GM12873 (cell line): ENCODE measurements at regions not wholly inside any gene's neighbourhood (a gene's known extent, or its start where the extent isn't known, plus 50 kb on each side); places are given as distances from the start of the nearest gene placed in this dataset.

Experiments used
- TF ChIP-seq, protein P1 (sequence below): IDR thresholded peaks from 2 replicates; pipeline ENCODE4 v1.5.1; 2012; ENCODE audit warnings: low read depth, mild to moderate bottlenecking, moderate library complexity, low read length, control low read depth; ENCODE audit not compliant: insufficient read depth; ENCODE audit errors: missing control alignments

- TF ChIP-seq, protein P1, sequence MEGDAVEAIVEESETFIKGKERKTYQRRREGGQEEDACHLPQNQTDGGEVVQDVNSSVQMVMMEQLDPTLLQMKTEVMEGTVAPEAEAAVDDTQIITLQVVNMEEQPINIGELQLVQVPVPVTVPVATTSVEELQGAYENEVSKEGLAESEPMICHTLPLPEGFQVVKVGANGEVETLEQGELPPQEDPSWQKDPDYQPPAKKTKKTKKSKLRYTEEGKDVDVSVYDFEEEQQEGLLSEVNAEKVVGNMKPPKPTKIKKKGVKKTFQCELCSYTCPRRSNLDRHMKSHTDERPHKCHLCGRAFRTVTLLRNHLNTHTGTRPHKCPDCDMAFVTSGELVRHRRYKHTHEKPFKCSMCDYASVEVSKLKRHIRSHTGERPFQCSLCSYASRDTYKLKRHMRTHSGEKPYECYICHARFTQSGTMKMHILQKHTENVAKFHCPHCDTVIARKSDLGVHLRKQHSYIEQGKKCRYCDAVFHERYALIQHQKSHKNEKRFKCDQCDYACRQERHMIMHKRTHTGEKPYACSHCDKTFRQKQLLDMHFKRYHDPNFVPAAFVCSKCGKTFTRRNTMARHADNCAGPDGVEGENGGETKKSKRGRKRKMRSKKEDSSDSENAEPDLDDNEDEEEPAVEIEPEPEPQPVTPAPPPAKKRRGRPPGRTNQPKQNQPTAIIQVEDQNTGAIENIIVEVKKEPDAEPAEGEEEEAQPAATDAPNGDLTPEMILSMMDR: no peak
Measured at GRCh38 chr12:93101367-93101766, 172.3 kb upstream of the EEA1 start.

DNA sequence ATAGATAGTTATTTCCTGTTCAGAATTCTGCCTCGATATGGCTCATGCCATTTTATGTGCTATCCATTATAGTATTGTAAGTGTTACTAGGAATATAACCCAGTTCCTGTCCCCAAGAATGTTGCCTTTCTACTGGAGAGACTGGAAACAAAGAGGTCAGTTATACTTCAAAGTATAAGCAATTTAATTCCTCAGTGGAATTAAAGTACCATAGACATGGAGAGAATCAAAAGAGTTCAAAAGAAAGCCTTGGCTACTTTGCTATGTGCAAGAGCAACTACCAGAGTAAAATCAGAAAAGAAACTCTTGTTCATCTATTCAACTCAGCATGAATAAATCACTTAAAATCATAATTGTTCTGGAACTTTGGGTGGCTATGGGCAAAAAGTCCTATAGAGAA lies 173.2 kb upstream of the EEA1 start:
- TF ChIP-seq, protein P1: no peak

DNA sequence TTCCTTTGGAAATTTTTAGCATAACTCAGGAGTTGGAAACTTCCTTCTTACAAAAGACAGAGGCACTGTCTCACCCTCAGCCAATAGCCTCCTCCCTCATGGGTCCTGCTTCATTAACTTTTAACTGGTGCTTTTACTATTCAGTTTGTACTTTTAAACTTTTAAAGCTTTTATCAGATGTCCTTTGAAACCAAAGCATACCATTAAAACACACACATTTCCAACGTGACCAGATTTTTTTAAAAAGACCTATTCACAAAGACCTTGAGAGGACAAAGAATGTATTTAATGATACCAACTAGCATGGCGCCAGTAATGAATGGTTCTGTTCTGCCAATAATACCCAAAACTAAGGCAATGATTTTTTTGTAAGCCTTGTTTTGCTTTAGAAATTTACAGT lies 173.6 kb upstream of the EEA1 start:
- TF ChIP-seq, protein P1: no peak

DNA sequence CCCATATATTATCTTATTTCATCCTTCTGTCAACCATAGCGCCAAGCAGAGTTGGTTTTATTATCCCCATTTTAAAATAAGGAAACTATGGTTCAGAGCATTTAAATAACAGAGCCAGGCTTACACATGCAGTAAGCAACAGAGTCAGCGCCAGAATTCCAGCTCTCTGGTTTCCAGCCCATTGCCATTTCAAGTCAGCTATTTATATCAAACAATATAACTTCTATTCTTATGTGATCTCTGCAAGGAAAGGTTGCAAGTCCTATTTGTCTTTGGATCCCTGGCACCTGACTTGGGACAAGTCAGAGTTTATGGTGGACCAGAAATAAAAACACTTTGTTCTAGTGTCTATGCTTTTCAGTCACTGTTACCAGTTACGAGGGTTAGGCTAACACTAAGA lies 174.1 kb upstream of the EEA1 start:
- TF ChIP-seq, protein P1: no peak

GRCh38 chr12:93104535-93104934 lies 175.4 kb upstream of the EEA1 start:
- TF ChIP-seq, protein P1: no peak

- TF ChIP-seq, protein P1: no peak
Measured at GRCh38 chr12:93106910-93107309, 177.8 kb upstream of the EEA1 start.

- TF ChIP-seq, protein P1: no peak
Measured at GRCh38 chr12:93107514-93108312, 178.6 kb upstream of the EEA1 start.
